NOMO-1 treated with dmso at 0.1 percent for 144 hours (cell line): ENCODE measurements at regions not wholly inside any gene's neighbourhood (a gene's known extent, or its start where the extent isn't known, plus 50 kb on each side); places are given as distances from the start of the nearest gene placed in this dataset.

Source experiments
- DNase-seq: peaks from one replicate; lab custom pipeline; 2025; ENCODE audit not compliant: unreplicated experiment; lab: John Stamatoyannopoulos, UW

DNA sequence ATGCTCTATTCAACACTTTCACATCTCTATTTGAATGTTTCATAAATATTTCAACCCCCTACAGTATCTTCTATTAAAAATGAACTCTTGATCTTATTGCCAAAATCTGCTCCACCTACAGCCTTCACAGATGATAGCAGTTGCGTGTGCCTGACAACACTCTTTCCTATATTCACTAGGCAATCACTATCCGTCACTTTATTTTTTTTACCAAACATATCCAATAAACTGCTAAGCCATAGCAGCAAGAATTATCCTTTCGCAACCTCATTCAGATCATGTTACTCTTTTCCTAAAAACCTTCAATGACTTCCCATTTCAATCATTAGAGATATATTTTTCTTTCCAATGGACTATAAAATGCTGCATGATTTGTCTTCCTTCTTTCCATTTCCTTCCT lies 629.8 kb upstream of the PCDH9 start:
- DNase-seq: no peak

GRCh38 chr13:67857581-67858310 lies 627.6 kb upstream of the PCDH9 start:
- no peak for DNase-seq

DNA sequence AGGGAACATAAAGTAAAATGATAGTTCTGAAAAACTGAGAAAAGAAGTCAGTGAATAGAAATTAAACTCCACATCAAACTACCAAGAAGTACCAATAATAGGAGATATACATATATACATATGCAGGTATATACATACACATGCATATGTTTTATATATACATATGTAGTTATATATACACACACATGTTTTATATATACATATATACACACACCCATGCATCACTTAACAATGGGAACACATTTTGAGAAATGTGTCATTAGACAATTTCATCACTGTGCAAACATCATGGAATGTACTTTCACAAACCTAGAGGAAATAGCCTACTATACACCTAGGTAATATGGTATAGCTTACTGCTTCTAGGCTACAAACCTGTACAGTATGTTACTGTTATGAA lies 626.8 kb upstream of the PCDH9 start:
- DNase-seq: no peak

DNA sequence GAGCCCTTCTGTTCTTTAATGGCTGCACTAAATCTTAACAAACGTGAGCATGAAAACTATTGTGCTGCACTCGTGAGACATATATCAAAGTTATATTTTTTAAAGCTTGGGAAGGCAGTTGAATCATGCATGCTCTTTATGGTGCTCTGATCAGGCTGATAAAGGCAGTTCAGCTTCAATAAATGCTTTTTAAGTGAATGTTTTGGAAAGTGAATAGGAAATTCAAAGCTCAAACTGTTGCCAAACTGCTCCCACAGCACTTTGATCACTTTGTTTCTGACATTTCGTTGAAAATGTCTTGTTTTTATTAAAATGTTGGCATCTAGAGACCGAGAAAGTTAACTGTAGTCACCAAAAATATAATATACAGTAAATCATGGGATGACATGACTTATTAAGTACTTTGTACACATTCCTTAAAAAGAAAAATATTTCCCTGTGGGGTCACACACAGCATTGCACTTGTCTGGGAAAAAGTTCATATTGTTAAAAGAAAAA lies 625.7 kb upstream of the PCDH9 start:
- DNase-seq: no peak

DNA sequence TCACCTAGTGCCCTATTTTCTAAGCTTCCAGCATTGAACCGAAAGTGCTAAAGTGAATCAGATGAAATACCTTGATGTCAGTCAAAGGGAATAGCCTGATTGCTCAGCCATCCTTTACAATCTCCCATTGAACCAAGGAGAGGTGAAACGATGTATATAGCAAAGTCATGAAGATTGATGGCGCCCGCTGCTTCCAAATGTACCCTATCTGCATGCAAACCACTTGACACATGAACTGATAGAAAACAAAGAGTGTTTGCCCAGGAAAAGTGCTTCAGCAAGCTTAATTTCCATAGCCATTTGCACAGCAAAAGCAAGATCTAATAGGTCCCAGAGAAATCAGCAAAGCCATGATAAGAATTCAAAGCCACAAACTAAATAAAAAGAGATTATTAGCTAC lies 624.9 kb upstream of the PCDH9 start:
- no peak for DNase-seq

DNA sequence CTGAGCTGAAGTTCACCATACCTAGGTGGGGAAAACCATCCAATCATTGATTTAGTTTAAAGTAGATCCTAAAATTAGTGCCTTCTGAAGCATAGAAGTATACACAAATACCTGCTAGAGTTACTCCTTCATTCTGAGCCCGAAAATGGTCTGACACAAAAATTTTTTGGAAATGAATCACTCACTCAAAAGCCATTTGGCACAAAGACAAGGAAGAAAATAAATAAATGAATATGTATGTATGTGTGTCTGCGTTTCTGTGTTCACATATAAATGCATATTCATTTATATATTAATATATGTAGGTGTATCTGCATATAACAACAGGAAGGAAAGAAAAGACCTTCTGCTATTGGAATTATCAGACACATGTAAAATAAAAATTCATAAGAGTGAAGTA lies 614.4 kb upstream of the PCDH9 start:
- DNase-seq: no peak

- no peak for DNase-seq
Observed at GRCh38 chr13:67841071-67841470, 610.9 kb upstream of the PCDH9 start.

GRCh38 chr13:67833564-67833963 lies 603.4 kb upstream of the PCDH9 start:
- DNase-seq: no peak

GRCh38 chr13:67829641-67830040 lies 599.5 kb upstream of the PCDH9 start:
- DNase-seq: no peak

- no peak for DNase-seq
Observed at GRCh38 chr13:67827992-67828391, 597.9 kb upstream of the PCDH9 start.

DNA sequence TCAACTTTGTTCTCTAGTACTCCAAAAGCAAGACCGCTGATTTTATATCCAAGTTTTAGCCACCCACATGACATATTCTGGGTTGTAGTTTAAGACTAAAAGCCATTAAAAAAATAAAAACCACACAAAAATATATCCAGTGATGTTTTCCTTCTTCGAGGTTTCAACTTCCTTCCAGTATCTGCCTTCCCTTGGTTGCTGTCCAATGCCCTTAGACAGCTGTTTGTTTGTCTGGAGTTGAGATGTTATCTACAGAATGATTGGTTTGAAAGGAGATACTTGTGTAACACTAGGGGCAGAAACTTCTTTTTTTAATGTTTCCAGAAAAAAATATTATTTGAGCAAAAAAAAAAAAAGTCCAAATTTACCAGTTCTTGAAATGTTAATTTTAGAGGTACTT lies 591.5 kb upstream of the PCDH9 start:
- DNase-seq: no peak

- DNase-seq: no peak
Observed at GRCh38 chr13:67806796-67807195, 576.7 kb upstream of the PCDH9 start.

GRCh38 chr13:67803118-67803517 lies 573.0 kb upstream of the PCDH9 start:
- no peak for DNase-seq

DNA sequence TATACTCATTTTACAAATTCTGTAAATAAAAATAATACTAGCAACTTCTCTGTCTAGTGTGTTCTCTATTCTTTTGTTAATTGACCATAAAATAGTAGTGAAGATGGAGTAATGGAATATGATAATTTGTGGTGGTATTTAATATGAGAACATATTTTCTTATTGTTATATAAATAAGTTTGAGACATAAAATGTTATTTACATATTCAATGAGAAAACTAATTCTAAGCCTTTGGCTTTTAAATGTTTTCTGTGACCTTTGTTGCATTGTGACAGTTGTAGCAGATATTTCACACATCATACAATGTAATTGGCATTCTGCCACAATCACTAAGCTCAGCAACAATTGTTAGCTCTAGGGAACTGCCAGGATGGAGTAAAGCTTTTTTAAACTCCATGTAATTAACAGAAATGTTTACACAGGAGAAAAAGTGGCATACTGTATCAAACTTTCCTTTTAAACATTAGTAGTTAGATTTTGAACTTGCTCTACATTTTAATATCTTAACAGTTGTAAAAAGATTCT lies 562.1 kb upstream of the PCDH9 start:
- no peak for DNase-seq

DNA sequence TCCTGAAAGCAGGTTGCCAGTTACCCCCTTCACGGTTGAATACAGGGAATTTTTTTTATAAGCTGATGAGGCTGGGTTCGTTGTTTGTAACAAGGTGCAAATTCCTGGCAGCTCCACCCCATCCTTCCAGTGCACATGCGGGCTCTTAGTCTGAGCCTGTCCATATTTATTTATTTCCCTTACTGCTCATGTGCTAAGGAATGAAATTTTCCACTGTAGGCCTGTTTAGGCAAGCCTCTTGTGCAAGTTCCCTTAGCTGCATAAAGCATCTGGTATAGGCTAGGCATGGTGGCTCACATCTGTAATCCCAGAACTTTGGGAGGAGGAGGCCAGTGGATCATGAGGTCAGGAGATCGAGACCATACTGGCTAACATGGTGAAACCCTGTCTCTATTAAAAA lies 560.9 kb upstream of the PCDH9 start:
- no peak for DNase-seq

GRCh38 chr13:67776151-67776550 lies 546.0 kb upstream of the PCDH9 start:
- no peak for DNase-seq

DNA sequence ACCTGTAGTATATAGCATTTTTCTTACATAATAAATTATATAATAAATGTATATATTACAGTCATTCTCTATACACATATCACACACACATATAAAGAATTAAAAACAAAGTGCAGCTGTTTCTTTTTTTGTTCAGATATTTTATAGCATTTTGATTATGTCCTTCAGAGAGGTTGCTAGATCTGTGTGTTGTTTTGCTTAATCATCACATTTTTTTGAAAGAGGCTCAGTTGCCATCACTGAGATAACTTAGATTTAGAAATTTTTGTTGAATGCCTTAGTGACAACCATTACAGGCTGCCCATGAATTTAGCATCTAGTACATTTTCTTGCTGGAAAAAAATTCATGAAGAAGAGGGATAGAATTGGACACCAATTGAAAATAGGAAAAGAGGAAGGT lies 545.2 kb upstream of the PCDH9 start:
- DNase-seq: no peak

DNA sequence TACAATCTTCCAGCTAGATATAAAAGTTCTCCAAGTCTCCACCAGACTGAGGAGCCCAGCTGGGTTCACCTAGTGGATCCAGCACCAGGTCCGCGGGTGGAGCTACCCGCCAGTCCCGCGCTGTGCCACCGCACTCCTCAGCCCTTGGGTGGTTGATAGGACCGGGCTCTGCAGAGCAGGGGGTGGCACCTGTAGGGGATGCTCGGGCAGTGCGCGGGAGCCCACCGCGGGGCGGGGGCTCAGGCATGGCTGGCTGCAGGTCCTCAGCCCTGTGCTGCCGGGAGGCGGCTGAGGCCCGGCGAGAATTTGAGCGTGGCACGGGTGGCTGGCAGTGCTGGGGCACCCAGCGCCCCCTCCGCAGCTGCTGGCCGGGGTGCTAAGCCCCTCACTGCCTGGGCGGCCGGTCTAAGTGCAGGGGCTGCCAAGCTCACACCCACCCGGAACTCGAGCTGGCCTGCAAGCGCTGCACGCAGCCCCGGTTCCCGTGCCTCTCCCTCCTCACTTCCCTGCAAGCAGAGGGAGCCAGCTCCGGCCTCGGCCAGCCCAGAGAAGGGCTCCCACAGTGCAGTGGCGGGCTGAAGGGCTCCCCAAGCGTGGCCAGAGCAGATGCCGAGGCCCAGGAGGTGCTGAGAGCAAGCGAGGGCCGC lies 542.8 kb upstream of the PCDH9 start:
- no peak for DNase-seq

DNA sequence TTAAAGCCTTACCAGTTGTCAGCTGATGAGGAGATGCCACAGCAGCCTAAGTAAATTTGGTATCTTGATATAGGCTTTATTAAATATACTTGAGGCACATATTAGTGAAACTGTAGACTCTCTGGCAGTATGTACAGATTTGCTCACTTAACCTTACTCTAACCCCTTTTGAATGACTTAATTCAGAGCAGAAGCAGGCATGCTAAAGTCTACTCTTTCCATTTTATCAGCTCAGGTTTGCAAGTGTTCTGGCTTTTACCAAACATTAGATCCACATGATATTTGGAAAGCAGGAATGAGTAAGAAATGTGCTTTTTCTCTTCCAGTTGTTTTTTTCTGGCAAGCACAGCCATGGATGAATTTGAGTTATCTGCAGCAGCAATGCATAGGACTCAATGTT lies 541.0 kb upstream of the PCDH9 start:
- no peak for DNase-seq

GRCh38 chr13:67769987-67770341 lies 539.8 kb upstream of the PCDH9 start:
- no peak for DNase-seq

- no peak for DNase-seq
Observed at GRCh38 chr13:67769063-67769986, 539.2 kb upstream of the PCDH9 start.

DNA sequence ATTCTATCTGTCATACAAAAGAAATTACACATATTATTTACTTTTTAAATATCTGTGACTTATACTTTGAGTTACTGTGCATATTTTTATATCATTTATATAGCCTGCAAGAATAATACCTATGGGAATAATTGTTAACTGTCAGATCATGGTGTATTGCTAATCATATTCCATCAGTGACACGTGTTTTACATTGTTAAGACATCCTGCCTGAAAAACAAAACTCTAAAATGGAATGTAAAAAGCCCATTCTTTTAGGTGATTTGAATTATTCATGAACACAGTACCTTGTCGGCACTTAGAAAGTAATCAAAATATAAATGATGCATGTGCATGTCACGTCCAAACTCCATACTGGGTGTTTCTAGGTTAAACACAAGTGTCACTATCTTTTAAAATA lies 533.8 kb upstream of the PCDH9 start:
- no peak for DNase-seq
